ENCODE measurements at regions not wholly inside any gene's neighbourhood (a gene's known extent, or its start where the extent isn't known, plus 50 kb on each side); places are given as distances from the start of the nearest gene placed in this dataset.

DNA sequence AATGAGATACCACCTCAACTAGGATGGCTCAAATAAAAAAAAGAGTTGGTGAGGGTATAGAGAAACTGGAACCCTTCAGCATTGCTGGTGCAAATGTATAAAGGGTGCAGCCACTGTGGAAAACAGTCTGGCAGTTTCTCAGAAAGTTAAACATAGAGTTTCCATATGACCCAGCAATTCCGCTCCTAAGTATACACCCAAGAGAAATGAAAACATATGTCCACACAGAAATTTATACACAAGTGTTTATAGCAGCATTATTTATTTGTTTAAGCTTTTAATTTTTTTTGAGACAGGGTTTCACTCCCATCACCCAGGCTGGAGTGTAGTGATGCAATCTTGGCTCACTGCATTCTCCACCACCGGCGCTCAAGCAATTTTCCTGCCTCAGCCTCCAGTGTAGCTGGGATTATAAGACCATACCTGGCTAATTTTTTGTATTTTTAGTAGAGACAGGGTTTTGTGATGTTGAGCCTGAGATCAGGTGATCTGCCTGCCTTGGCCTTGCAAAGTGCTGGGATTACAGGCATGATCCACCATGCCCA lies 118.2 kb upstream of the KIF5B start:
- DNase-seq (ENCODE audit: extremely low spot score): no peak
- ChIA-PET POLR2A (no interaction called here), CTCF (no interaction called here)
- no peak for TF ChIP-seq TARDBP (IDR thresholded peaks at IDR 0.05)
- TF ChIP-seq ELF4 (IDR thresholded peaks at IDR 0.05): no peak
- TF ChIP-seq, protein P1, sequence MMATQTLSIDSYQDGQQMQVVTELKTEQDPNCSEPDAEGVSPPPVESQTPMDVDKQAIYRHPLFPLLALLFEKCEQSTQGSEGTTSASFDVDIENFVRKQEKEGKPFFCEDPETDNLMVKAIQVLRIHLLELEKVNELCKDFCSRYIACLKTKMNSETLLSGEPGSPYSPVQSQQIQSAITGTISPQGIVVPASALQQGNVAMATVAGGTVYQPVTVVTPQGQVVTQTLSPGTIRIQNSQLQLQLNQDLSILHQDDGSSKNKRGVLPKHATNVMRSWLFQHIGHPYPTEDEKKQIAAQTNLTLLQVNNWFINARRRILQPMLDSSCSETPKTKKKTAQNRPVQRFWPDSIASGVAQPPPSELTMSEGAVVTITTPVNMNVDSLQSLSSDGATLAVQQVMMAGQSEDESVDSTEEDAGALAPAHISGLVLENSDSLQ (IDR thresholded peaks at IDR 0.05): no peak
- TF ChIP-seq FOXA1 (IDR thresholded peaks at IDR 0.05): no peak
- TF ChIP-seq NFRKB (IDR thresholded peaks at IDR 0.05): no peak
- TF ChIP-seq SP1 (IDR thresholded peaks at IDR 0.05): no peak
- TF ChIP-seq FOXK2 (IDR thresholded peaks at IDR 0.05): no peak
- TF ChIP-seq LEF1 (IDR thresholded peaks at IDR 0.05; ENCODE audit: borderline replicate concordance): no peak
- TF ChIP-seq BHLHE40 (IDR thresholded peaks at IDR 0.05; ENCODE audit: borderline replicate concordance): no peak
- no peak for TF ChIP-seq ZNF384 (IDR thresholded peaks at IDR 0.05)
- no peak for TF ChIP-seq ARNT (IDR thresholded peaks at IDR 0.05)
- no peak for TF ChIP-seq SUZ12 (IDR thresholded peaks at IDR 0.05)
- TF ChIP-seq CTBP1 (IDR thresholded peaks at IDR 0.05; ENCODE audit: borderline replicate concordance): no peak
- no peak for TF ChIP-seq FOXM1 (IDR thresholded peaks at IDR 0.05; ENCODE audit: borderline replicate concordance)
- TF ChIP-seq HDGF (IDR thresholded peaks at IDR 0.05; ENCODE audit: borderline replicate concordance): no peak
- TF ChIP-seq L3MBTL2 (conservative IDR thresholded peaks at IDR 0.05): no peak

DNA sequence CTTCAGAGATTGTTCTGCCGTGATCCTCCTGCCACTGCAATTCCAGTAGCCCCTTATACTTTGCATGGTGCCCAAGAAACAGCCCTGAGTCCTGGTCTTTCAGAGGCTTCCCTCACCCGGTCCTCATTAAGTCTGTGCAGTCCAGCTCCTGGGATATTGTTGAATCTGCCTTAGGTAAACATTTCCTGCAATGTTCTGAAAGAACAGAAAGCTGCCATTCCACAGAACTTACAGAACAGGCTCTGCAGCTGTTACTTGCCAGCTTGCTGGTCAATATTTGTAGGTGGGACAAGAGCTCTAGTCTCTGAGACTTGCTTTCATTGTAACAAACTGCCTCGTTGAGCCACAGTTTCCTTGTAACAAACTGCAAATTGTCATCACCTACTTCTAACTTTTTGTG lies 115.0 kb upstream of the KIF5B start:
- TF ChIP-seq NFRKB (IDR thresholded peaks at IDR 0.05): no peak
- no peak for TF ChIP-seq FOXK2 (IDR thresholded peaks at IDR 0.05)
- TF ChIP-seq ZNF384 (IDR thresholded peaks at IDR 0.05): no peak
- TF ChIP-seq HDGF (IDR thresholded peaks at IDR 0.05; ENCODE audit: borderline replicate concordance): no peak
- no peak for TF ChIP-seq FOXA1 (IDR thresholded peaks at IDR 0.05)
- no peak for TF ChIP-seq ARNT (IDR thresholded peaks at IDR 0.05)
- TF ChIP-seq BHLHE40 (IDR thresholded peaks at IDR 0.05; ENCODE audit: borderline replicate concordance): no peak
- TF ChIP-seq CTBP1 (IDR thresholded peaks at IDR 0.05; ENCODE audit: borderline replicate concordance): no peak
- no peak for TF ChIP-seq LEF1 (IDR thresholded peaks at IDR 0.05; ENCODE audit: borderline replicate concordance)
- TF ChIP-seq SUZ12 (IDR thresholded peaks at IDR 0.05): no peak
- TF ChIP-seq FOXM1 (IDR thresholded peaks at IDR 0.05; ENCODE audit: borderline replicate concordance): no peak
- no peak for TF ChIP-seq ELF4 (IDR thresholded peaks at IDR 0.05)
- TF ChIP-seq SP1 (IDR thresholded peaks at IDR 0.05): no peak
- no peak for TF ChIP-seq TARDBP (IDR thresholded peaks at IDR 0.05)
- TF ChIP-seq L3MBTL2 (conservative IDR thresholded peaks at IDR 0.05): no peak
- TF ChIP-seq, protein P1 (IDR thresholded peaks at IDR 0.05): no peak
- ChIA-PET POLR2A (no interaction called here), CTCF (no interaction called here)
- no peak for DNase-seq (ENCODE audit: extremely low spot score)

DNA sequence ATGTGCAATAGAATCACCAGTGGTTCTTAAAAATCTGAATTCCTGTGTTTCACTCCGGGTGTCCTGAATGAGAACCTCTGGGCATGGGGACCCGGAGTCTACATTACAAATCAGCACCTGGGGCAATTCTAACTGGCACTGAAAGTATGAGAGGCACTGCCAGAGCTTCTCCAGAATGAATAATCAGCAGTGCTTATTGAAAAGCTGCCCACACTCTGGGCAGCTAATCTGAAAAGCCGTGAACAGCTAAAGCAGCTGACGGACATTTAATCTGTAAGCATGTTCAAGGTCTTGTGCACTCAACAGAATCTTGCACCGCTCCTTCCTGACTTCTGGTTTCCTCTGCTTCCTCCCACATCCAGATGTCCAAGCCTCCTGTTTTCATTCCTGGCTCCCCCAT lies 113.3 kb upstream of the KIF5B start:
- TF ChIP-seq ZNF384 (IDR thresholded peaks at IDR 0.05): no peak
- no peak for TF ChIP-seq CTBP1 (IDR thresholded peaks at IDR 0.05; ENCODE audit: borderline replicate concordance)
- no peak for TF ChIP-seq FOXK2 (IDR thresholded peaks at IDR 0.05)
- TF ChIP-seq LEF1 (IDR thresholded peaks at IDR 0.05; ENCODE audit: borderline replicate concordance): no peak
- CTCF ChIA-PET: interaction anchor here (0.6 to 0.8 kb wide), 2 partner anchors 177 to 224 kb away, joined by 4 to 6 read pairs; no protein-coding TSS in a partner anchor
- POLR2A ChIA-PET: no interaction called here
- DNase-seq (ENCODE audit: extremely low spot score): no peak

DNA sequence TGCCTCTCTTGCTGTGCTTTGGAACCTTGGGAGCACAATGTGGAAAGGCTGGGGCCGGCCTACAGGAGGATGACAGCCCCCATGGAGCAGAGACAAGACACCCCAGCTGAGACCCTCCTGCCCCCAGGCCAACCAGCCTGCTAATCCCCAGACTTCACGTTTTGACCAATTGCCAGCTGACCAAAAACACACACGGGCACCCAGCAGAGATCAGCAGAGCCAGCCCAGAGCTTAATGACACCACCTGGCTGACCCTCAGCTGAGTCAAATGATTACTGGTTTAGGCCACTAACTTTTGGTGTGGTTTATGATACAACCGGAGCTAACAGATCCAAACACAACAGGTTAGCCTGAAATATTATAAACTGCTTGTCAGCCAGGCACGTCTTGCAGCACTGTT lies 111.2 kb upstream of the KIF5B start:
- ChIA-PET CTCF (no interaction called here), POLR2A (no interaction called here)
- no peak for DNase-seq (ENCODE audit: extremely low spot score)
- TF ChIP-seq LEF1 (IDR thresholded peaks at IDR 0.05; ENCODE audit: borderline replicate concordance) (no peak), L3MBTL2 (conservative IDR thresholded peaks at IDR 0.05) (no peak), FOXA1 (IDR thresholded peaks at IDR 0.05) (no peak), SP1 (IDR thresholded peaks at IDR 0.05) (no peak), ELF4 (IDR thresholded peaks at IDR 0.05) (no peak), SUZ12 (IDR thresholded peaks at IDR 0.05) (no peak), BHLHE40 (IDR thresholded peaks at IDR 0.05; ENCODE audit: borderline replicate concordance) (no peak), ZNF384 (IDR thresholded peaks at IDR 0.05) (no peak), NFRKB (IDR thresholded peaks at IDR 0.05) (no peak), FOXK2 (IDR thresholded peaks at IDR 0.05) (no peak), TARDBP (IDR thresholded peaks at IDR 0.05) (no peak), ARNT (IDR thresholded peaks at IDR 0.05) (no peak), CTBP1 (IDR thresholded peaks at IDR 0.05; ENCODE audit: borderline replicate concordance) (no peak), FOXM1 (IDR thresholded peaks at IDR 0.05; ENCODE audit: borderline replicate concordance) (no peak)
- TF ChIP-seq, protein P1 (IDR thresholded peaks at IDR 0.05): no peak

DNA sequence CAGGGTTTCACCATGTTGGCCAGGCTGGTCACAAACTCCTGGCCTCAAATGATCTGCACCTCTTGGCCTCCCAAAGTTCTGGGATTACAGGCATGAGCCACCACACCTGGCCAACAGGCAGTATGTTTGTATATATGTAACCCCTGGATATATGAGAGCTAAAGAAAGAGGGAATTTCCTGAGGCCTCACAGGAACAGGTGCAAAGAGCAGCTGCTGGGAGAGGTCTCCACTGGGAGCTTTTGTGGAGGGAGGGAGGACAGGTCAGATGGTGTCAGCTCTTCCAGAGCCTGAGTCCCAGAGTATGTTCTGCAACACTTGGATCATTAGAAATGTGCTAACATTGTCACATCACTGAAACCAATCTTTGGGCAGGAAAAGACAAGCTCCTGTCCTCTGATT lies 110.1 kb upstream of the KIF5B start:
- POLR2A ChIA-PET: no interaction called here
- DNase-seq (ENCODE audit: extremely low spot score): no peak
- CTCF ChIA-PET: no interaction called here
- TF ChIP-seq HDGF (IDR thresholded peaks at IDR 0.05; ENCODE audit: borderline replicate concordance) (no peak), FOXK2 (IDR thresholded peaks at IDR 0.05) (no peak), FOXA1 (IDR thresholded peaks at IDR 0.05) (no peak), ZNF384 (IDR thresholded peaks at IDR 0.05) (no peak), SUZ12 (IDR thresholded peaks at IDR 0.05) (no peak), L3MBTL2 (conservative IDR thresholded peaks at IDR 0.05) (no peak)

DNA sequence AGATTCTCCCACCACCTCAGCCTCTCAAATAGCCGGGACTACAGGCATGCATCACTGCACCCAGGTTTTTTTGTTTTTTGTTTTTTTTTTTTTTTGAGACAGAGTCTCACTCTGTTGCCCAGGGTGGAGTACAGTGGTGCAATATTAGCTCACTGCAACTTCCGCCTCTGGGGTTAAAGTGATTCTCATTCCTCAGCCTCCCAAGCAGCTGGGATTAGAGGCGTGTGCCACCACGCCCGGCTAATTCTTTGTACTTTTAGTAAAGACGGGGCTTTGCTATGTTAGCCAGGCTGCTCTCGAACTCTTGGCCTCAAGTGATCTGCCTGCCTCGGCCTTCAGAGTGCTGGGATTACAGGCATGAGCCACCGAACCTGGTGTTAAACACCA lies 107.5 kb upstream of the KIF5B start:
- TF ChIP-seq HDGF (IDR thresholded peaks at IDR 0.05; ENCODE audit: borderline replicate concordance): no peak
- no peak for DNase-seq (ENCODE audit: extremely low spot score)
- ChIA-PET CTCF (interaction anchor here (0.6 to 0.7 kb wide), 2 partner anchors 186 to 317 kb away, joined by 3 read pairs; no protein-coding TSS in a partner anchor), POLR2A (no interaction called here)
